CD4-positive, alpha-beta T cell (primary cell): ENCODE measurements at regions not wholly inside any gene's neighbourhood (a gene's known extent, or its start where the extent isn't known, plus 50 kb on each side); places are given as distances from the start of the nearest gene placed in this dataset.

Experiments used
- ATAC-seq: fragments of 200-7000 bp; cut with Tn5 transposase; one replicate; pipeline ENCODE4 v1.10.0; 2022; ENCODE audit warnings: mild to moderate bottlenecking; ENCODE audit not compliant: poor library complexity
- CTCF ChIA-PET: fragments of 350-600 bp; sonication (Branson Sonifier 250); formaldehyde crosslinking; loops from one replicate; lab custom pipeline; 2021; ENCODE audit warnings: antibody characterized with exemption, inconsistent platforms; lab: Charles Lee
- POLR2A ChIA-PET: fragments of 350-600 bp; sonication (Branson Sonifier 250); formaldehyde crosslinking; loops from one replicate; lab custom pipeline; 2021; ENCODE audit warnings: antibody characterized with exemption, inconsistent platforms; lab: Charles Lee
- DNase-seq, 14 experiments: peaks; one replicate each; pipeline ENCODE4 v3.0.0-alpha.2; 2013 to 2020; ENCODE audit warnings: mixed read lengths in 2 of 14
- H3K27ac ChIP-seq, 2 donors: one replicate each; pipeline versions ENCODE4 v1.5.1 to v1.7.0; 2013; ENCODE audit warnings: low read length in 2 of 2, low read depth in 1 of 2, mild to moderate bottlenecking in 1 of 2
- H3K27me3 ChIP-seq, 2 experiments: 1 replicate in 1 of 2; 2 replicates in 1 of 2; pipeline versions ENCODE4 v1.6.1 to v1.7.0; 2013; ENCODE audit warnings: low read length in 2 of 2, control low read depth in 1 of 2, mild to moderate bottlenecking in 1 of 2, moderate library complexity in 1 of 2; ENCODE audit not compliant: insufficient read depth in 2 of 2, control insufficient read depth in 1 of 2
- H3K36me3 ChIP-seq: one replicate; pipeline ENCODE4 v1.6.1; 2013; ENCODE audit warnings: low read length, control low read depth; ENCODE audit not compliant: insufficient read depth
- H3K4me1 ChIP-seq: one replicate; pipeline ENCODE4 v1.6.1; 2013; ENCODE audit warnings: low read length, control low read depth; ENCODE audit not compliant: insufficient read depth
- H3K4me3 ChIP-seq: one replicate; pipeline ENCODE4 v1.5.1; 2013; ENCODE audit warnings: mild to moderate bottlenecking, low read length, moderate library complexity
- H3K9me3 ChIP-seq, 2 experiments: 1 replicate in 1 of 2; 2 replicates in 1 of 2; pipeline versions ENCODE4 v1.6.1 to v1.7.0; 2013; ENCODE audit warnings: low read length in 2 of 2, mild to moderate bottlenecking in 2 of 2, control low read depth in 1 of 2, moderate library complexity in 1 of 2; ENCODE audit not compliant: control insufficient read depth in 1 of 2, insufficient read depth in 1 of 2
- H3K27ac Mint-ChIP-seq: one replicate; pipeline ENCODE4 v1.8.0; 2020; ENCODE audit warnings: mixed read lengths
- H3K27me3 Mint-ChIP-seq: one replicate; pipeline ENCODE4 v1.8.0; 2021; ENCODE audit warnings: mixed read lengths
- H3K36me3 Mint-ChIP-seq: one replicate; pipeline ENCODE4 v1.8.0; 2021; ENCODE audit warnings: low read depth, mixed read lengths
- H3K4me1 Mint-ChIP-seq: one replicate; pipeline ENCODE4 v1.8.0; 2021; ENCODE audit warnings: low read depth, mixed read lengths
- H3K4me3 Mint-ChIP-seq: one replicate; pipeline ENCODE4 v1.8.0; 2020; ENCODE audit warnings: mild to moderate bottlenecking, mixed read lengths
- H3K9me3 Mint-ChIP-seq: one replicate; pipeline ENCODE4 v1.8.0; 2020; ENCODE audit warnings: mixed read lengths
- intact Hi-C, 2 experiments: fragments of 100-400 bp; cut with DNase I in 1 of 2; cut with micrococcal nuclease in 1 of 2; formaldehyde crosslinking; loops; one replicate each; pipeline versions ENCODE4 v1.15.1 to v1.9.0; 2023 to 2025; cut with DNase I, micrococcal nuclease
- TF ChIP-seq, protein P1 (sequence below): fragments of 200-600 bp; IDR thresholded peaks from one replicate; pipeline ENCODE4 v1.8.0; 2022; ENCODE audit warnings: antibody characterized with exemption, mild to moderate bottlenecking

DNA sequence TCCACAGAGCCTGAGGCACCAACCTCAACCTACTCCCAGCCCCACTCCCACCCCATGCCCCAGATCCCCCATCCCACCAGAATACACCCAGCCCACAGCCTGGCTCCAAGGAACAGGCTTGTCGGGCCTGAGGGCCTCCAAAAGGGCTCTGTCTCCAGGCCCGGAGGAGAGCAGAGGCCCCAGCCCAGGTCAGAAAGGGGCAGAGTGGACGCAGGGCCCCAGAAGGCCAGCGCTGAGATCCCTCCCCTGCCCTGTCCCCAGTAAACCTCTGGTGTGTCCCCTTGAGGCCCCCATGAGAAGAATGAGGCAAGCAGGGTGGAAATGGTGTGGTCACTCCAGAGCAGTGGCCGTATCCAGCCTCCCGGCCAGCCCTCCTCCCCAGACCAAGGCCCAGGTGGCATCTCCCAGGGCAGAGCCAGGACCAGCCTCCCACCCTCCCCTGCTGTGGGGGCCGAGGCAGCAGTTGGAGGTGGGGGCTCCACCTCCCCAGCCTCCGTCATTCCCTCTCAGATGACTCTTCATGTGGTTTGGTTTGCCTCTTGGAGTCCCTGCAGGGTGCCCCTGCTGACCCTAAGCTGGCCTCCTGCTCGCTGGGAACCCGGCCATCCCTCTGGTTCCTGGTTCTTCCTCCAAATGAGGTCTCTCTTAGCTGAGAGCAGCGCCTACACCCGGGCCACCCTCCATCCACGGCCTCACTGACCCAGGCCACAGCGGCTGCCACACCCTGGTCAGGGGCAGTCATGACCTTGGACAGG, 195.0 kb downstream of the IGLL1 start:
- H3K36me3 Mint-ChIP-seq, result no peaks in the 10 kb centered on the region
- Histone ChIP-seq H3K4me1 (peaks cover 6% of the 10 kb centered on the region), H3K9me3 (no peaks in the 10 kb centered on the region), H3K27ac (no peak overlapping the region), H3K4me3 (no peak overlapping the region), H3K27me3 (no peaks in the 10 kb centered on the region), H3K36me3 (no peaks in the 10 kb centered on the region)
- H3K9me3 Mint-ChIP-seq, result no peaks in the 10 kb centered on the region
- no peak overlapping the region for H3K4me3 Mint-ChIP-seq
- TF ChIP-seq, protein P1, sequence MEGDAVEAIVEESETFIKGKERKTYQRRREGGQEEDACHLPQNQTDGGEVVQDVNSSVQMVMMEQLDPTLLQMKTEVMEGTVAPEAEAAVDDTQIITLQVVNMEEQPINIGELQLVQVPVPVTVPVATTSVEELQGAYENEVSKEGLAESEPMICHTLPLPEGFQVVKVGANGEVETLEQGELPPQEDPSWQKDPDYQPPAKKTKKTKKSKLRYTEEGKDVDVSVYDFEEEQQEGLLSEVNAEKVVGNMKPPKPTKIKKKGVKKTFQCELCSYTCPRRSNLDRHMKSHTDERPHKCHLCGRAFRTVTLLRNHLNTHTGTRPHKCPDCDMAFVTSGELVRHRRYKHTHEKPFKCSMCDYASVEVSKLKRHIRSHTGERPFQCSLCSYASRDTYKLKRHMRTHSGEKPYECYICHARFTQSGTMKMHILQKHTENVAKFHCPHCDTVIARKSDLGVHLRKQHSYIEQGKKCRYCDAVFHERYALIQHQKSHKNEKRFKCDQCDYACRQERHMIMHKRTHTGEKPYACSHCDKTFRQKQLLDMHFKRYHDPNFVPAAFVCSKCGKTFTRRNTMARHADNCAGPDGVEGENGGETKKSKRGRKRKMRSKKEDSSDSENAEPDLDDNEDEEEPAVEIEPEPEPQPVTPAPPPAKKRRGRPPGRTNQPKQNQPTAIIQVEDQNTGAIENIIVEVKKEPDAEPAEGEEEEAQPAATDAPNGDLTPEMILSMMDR, result no peak
- intact Hi-C loops, result no loop called here
- peaks cover 3% of the 10 kb centered on the region for H3K27me3 Mint-ChIP-seq
- no peaks in the 10 kb centered on the region for H3K4me1 Mint-ChIP-seq
- no peak overlapping the region for H3K27ac Mint-ChIP-seq
- ChIA-PET POLR2A (no interaction called here), CTCF (interaction anchor here (1.0 to 1.3 kb wide), 8 partner anchors 12 to 426 kb away, joined by 3 to 12 read pairs (median 4); no protein-coding TSS in a partner anchor)
- ATAC-seq (no peak), DNase-seq (peak in 1 of 14 experiments; percentile 15)

DNA sequence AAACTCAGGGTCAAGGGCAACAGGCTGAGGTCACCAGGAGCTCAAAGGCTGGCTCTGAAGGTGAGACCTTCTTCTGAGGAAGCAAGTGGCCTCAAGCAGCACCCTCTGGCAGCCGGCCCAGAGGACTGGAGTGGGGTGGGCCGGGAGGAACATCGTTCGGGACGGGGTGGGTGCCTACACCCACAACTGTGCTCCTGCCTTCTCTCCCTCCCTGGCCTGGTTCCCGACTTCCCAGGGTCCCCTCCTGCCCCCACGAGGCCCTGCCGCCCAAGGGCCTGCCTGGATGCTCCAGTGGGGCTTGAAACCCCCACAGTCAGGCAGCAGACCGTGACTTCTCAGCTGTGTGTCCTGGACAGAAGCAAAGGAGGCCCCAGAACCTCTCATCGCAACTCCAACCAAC, 195.7 kb downstream of the IGLL1 start:
- Mint-ChIP-seq H3K36me3 (no peaks in the 10 kb centered on the region), H3K4me3 (no peak overlapping the region), H3K9me3 (no peaks in the 10 kb centered on the region), H3K27me3 (peaks cover 3% of the 10 kb centered on the region), H3K4me1 (no peaks in the 10 kb centered on the region), H3K27ac (no peak overlapping the region)
- TF ChIP-seq, protein P1, result no peak
- no peaks in the 10 kb centered on the region for H3K9me3 ChIP-seq
- H3K27ac ChIP-seq, result no peak overlapping the region
- no peak for ATAC-seq
- ChIA-PET CTCF (no interaction called here), POLR2A (no interaction called here)
- H3K4me3 ChIP-seq, result no peak overlapping the region
- H3K27me3 ChIP-seq, result no peaks in the 10 kb centered on the region
- H3K4me1 ChIP-seq, result peaks cover 6% of the 10 kb centered on the region
- intact Hi-C loops, result no loop called here
- no peaks in the 10 kb centered on the region for H3K36me3 ChIP-seq
- peak in 1 of 14 experiments; percentile 15 for DNase-seq

DNA sequence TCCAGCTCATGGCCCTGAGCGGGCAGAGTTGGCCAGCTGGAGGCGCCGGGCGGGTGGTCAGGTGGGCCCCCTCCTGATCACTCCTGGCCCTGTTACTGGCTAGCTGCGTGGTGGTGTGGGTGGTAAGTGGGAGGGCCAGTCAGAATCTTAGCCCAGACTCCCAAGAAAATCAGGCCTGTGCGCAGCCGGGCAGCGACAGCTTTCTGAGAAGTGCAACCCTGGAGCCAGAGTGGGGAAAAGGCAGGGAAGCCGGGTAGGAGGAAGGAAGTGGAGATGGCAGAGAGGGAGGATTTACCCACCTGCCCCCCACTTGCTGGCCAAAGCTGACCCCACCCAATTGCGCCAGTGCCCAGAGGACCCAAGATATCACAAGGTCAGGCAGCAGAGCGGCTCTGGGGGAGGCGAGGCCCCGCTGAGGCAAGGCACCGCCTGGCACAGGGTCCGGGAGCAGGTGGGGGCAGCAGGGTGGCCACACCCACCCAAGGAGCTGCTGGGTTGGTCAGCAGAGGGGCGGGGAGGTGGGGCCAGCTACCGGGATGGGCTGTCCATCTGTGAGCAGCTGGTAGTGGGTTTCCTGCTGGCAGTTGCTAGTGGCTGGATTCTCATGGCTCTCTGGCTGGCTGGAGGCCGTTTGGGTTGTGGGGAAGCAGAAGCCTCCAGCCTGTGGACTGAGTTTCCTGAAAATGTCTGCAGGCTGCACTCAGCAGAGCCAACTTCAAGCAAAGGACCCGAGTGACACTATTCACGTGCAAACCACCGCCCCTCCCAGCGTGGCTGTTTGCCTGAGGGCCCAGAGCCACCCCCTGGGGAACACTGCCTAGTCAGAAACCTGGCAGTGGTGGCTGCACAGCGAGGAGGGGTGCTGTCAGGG, 196.4 kb downstream of the IGLL1 start:
- intact Hi-C loops, result no loop called here
- ATAC-seq (no peak), DNase-seq (no peak)
- no peak overlapping the region for H3K27ac Mint-ChIP-seq
- ChIA-PET CTCF (no interaction called here), POLR2A (no interaction called here)
- no peak overlapping the region for H3K4me3 ChIP-seq
- no peaks in the 10 kb centered on the region for H3K9me3 ChIP-seq
- H3K27ac ChIP-seq, result no peak overlapping the region
- peaks cover 6% of the 10 kb centered on the region for H3K4me1 ChIP-seq
- no peak overlapping the region for H3K4me3 Mint-ChIP-seq
- H3K4me1 Mint-ChIP-seq, result no peaks in the 10 kb centered on the region
- H3K27me3 Mint-ChIP-seq, result peaks cover 3% of the 10 kb centered on the region
- no peaks in the 10 kb centered on the region for H3K36me3 ChIP-seq
- no peaks in the 10 kb centered on the region for H3K9me3 Mint-ChIP-seq
- TF ChIP-seq, protein P1, result no peak
- no peaks in the 10 kb centered on the region for H3K27me3 ChIP-seq
- H3K36me3 Mint-ChIP-seq, result no peaks in the 10 kb centered on the region
